Amygdala (tissue), 56 donors: ENCODE measurements at regions not wholly inside any gene's neighbourhood (a gene's known extent, or its start where the extent isn't known, plus 50 kb on each side); places are given as distances from the start of the nearest gene placed in this dataset.

Source experiments
- DNase-seq, 56 donors: peaks; one replicate each; lab custom pipeline; 2025; lab: John Stamatoyannopoulos, UW

DNA sequence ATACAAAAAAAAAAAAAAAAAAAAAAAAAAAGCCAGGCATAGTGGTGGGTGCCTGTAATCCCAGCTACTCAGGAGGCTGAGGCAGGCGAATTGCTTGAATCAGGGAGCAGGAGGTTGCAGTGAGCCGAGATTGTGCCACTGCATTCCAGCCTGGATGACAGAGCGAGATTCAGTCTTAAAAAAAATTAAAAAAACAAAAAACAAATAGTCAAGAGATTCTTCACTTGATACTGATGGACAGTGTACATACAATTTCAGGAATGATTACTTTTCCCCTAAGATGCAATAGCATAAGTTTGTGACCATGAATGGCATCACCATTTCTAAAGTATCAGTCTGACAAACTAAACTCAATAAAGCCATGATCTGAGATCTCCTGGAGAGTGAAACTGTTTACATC is 60.8 kb upstream of the IVNS1ABP start:
- DNase-seq, result no peak

DNA sequence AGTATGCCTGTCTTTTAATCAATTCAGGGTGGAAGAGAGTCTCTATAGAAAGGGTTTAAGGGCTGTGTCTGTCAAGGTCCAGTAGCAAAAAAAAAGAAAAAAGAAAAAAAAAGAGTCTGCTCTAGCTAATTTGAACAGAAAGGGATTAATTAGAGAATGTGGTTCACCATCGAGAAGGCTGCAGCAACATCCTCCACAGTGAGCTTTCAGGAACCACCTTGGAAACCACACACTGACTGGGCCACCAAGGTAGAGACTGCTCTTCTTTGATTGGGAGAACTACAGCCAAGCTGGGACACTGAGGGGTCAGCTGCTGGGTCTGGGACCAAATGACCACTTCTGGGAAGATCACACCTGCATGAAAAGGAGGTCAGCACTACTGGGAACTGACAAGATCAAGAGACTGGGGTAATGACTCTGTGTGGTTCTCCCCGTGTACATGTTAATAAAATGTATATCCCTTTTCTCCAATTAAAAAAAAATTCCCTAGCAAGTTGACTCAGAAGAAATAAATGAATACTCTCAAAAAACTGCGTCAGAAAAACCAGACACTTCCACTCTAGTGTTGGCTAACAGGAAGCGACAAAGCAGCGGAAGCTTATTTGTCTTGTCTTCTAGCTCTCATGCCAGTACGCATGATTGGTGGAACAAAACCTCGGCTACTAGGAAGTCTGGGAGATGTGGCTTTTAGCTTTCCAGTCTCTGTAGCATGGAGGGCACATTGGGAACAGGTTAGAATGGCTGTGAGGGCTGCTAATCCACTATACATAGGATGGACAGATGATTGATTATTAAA is 60.0 kb upstream of the IVNS1ABP start:
- DNase-seq, result peak in 2 of 56 donors; percentile 2 to 9

DNA sequence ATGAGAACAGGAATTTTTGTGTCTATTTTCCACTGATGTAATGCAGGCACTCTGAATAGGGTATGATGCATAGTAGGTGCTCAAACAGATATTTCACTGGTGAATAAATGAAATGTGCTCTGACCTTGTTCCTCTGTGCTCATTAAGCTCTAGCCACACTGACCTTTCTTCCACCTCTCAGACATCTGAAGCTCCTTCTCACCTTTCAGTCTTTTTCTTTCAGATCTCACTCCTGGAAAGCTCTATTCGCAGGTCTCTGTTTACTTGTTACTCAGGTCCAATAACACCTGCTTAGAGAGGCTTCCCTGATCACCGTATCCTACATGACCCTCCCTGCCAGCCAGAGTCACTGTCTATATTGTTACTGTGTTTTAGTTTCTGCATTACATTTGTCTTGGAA is 59.2 kb upstream of the IVNS1ABP start:
- DNase-seq, result no peak

DNA sequence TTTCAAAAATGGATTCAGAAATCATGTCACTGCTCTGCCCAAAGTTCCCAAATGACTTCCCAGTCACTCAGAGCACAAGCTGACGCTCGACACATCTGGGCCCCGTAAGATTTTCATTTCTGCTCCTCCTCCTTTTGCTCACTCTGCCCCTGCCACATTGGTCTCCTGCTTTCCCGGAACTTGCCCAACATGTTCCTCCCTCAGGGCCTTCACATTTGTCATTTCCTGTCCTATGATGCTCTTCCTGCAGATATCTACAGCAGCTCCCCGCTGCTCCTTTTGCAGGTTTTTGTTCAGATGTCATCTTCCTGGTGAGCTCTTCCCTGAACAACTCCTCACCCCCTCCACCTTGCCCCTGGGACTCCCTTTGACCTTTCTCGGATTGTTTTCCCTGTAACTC is 58.5 kb upstream of the IVNS1ABP start:
- no peak for DNase-seq

DNA sequence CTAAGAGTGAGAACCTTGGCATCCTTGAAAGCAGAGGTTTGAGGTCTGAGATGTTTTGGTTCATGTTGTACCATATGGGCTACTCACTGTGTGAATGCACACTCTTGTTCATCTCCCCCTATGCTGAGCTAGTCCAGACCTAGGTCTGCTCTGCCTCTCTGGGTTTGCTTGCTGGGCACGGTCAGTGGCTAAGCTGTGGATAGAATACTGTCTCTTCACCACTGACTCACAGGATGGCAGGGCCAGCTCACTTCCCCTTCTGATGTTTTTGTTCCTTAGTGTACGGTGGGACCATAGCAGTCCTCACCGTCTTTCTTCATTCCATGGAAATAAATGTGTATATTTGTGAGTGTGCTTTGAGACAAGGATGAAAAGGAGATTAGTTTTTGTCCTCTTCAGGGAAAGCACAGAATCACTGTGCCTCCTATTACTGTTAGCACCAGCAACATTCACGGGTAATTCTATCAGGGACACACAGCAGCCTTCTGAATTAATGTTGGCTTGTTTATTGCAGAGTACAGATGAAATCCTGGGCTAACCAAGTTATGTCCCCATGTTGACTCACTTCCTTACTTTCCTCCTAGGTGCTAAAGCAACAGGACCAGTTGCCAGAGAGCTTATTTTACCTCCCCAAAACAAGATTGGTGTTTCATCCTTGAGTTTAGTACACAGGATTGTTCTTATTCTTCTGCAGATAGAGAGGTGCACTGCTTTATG is 56.9 kb upstream of the IVNS1ABP start:
- peak in 5 of 56 donors; percentile 1 to 7 (median 4) for DNase-seq

DNA sequence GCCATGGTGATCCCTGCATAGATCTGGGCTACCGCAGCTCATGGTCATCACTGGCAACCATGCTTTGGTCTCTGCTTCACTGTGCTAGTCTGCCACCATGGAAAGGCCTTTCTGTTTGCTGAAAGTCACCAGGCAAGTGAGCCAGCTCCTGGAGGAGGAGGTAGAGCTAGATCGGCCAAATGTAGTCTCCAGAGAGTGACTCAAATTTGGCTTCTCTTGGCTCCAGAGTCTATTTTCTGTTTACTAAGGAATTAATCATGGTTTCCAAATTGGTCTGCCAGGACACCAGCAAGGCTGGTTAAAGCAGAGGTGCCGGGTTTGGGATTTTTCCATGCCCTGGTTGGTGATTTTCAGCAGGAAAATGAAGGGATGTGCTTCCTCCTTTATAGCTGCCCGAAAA is 52.7 kb upstream of the IVNS1ABP start:
- DNase-seq, result no peak

DNA sequence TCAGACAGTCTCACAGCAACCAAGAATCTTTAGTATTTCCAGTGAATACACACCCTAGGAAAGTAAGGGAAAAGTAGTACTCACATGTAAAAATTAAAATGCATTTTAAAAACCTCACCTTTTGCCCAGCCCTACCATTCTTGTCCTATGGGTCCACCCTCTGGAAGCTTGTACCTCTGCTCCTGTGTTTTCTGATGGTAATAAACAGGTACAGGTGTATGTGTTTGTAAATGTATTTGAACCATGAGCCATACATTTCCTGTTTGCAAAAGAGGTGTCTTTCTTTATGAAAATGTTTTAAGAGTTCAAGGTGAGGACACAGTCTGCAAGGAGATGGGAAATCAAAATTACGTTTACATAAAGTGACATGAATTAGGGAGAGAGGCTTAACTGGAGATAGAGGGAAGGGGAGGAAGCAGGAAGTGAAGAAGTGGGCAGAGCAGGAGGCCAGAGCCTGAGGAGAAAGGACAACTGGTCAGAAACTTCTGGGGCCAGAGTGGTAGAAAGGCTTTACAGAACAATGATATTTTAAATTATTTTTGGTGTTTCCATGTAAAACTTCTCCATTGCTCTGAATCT is 52.0 kb upstream of the IVNS1ABP start:
- no peak for DNase-seq

DNA sequence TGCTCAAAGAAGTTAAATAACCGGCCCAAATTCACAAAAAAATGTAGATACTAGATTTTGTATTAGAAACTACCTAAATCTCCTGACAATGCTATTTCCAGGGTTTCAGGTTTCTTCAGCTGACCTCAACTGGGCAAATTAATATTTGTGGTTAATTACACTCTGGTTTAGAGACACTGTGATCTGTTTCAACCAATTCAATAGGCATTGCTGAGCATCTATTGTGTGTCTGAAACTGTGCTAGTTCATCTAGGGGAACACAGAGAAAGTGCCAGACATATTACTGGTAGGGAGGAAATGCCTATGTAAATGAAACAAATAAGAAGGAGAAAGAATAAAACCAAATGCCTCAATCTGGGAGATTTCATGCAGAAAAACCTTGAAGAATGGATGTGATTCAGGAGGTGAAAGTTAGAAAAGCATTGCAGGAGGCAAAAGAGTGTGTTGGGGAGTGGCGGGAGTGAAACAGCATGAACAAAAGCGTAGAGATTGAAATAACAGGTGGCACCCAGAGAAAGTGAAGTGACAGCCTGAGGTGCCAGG is 51.3 kb upstream of the IVNS1ABP start:
- DNase-seq, result no peak

DNA sequence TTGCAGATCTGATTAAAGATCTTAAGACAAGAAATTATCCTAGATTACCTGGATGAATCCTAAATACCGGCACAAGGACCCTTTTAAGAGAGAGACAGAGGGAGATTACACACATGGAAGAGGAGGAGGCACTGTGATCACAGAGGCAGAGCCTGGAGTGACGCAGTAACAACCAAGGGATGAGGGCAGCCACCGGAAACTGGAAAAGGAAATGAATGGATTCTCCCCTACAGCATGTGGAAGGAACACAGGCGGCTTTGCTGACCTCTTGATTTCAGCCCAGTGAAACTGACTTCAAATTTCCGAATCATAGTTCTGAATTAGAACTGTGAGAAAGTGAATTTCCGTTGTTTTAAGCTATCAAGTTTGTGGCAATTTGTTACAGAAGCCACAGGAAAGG is 50.2 kb upstream of the IVNS1ABP start:
- no peak for DNase-seq
